GM18511 (cell line): ENCODE measurements at regions not wholly inside any gene's neighbourhood (a gene's known extent, or its start where the extent isn't known, plus 50 kb on each side); places are given as distances from the start of the nearest gene placed in this dataset.
A peak's percentile ranks its signal among the peaks of the same experiment; 100 is the strongest.

Experiments
- ATAC-seq: cut with Tn5 transposase; IDR thresholded peaks from one replicate; pipeline ENCODE4 v1.9.1; 2021; ENCODE audit warnings: mild to moderate bottlenecking, moderate library complexity; ENCODE audit not compliant: unreplicated experiment

GRCh38 chr5:34525761-34526160 lies 130.4 kb upstream of the RAI14 start:
- ATAC-seq = no peak

GRCh38 chr5:34526682-34527305 lies 129.3 kb upstream of the RAI14 start:
- ATAC-seq = no peak

- no peak for ATAC-seq
These were observed 126.4 kb upstream of the RAI14 start for GRCh38 chr5:34529581-34530331.

GRCh38 chr5:34530637-34531036 lies 125.5 kb upstream of the RAI14 start:
- no peak for ATAC-seq

- ATAC-seq = no peak
These were observed 124.3 kb upstream of the RAI14 start for GRCh38 chr5:34531751-34532360.

GRCh38 chr5:34533582-34534522 lies 122.3 kb upstream of the RAI14 start:
- peak; percentile 71 for ATAC-seq

GRCh38 chr5:34534523-34535103 lies 121.5 kb upstream of the RAI14 start:
- no peak for ATAC-seq

- ATAC-seq = no peak
These were observed 120.7 kb upstream of the RAI14 start for GRCh38 chr5:34535433-34535832.

- no peak for ATAC-seq
These were observed 120.0 kb upstream of the RAI14 start for GRCh38 chr5:34535944-34536623.

- no peak for ATAC-seq
These were observed 119.4 kb upstream of the RAI14 start for GRCh38 chr5:34536699-34537098.

GRCh38 chr5:34538026-34538672 lies 118.0 kb upstream of the RAI14 start:
- no peak for ATAC-seq

GRCh38 chr5:34539183-34539582 lies 116.9 kb upstream of the RAI14 start:
- no peak for ATAC-seq

- no peak for ATAC-seq
These were observed 115.1 kb upstream of the RAI14 start for GRCh38 chr5:34541067-34541466.

- ATAC-seq = no peak
These were observed 113.3 kb upstream of the RAI14 start for GRCh38 chr5:34542818-34543217.

- ATAC-seq = no peak
These were observed 112.4 kb upstream of the RAI14 start for GRCh38 chr5:34543687-34544086.

GRCh38 chr5:34544403-34544802 lies 111.7 kb upstream of the RAI14 start:
- no peak for ATAC-seq

GRCh38 chr5:34545164-34545563 lies 111.0 kb upstream of the RAI14 start:
- ATAC-seq = no peak

- no peak for ATAC-seq
These were observed 110.5 kb upstream of the RAI14 start for GRCh38 chr5:34545626-34546025.

GRCh38 chr5:34547300-34548085 lies 108.6 kb upstream of the RAI14 start:
- no peak for ATAC-seq
